Bronchial epithelial cell (primary cell): ENCODE measurements at regions not wholly inside any gene's neighbourhood (a gene's known extent, or its start where the extent isn't known, plus 50 kb on each side); places are given as distances from the start of the nearest gene placed in this dataset.

Experiments used
- DNase-seq: peaks from one replicate; pipeline ENCODE4 v3.0.0-alpha.2; 2010; ENCODE audit warnings: low read depth
- FAIRE-seq: peaks from 2 replicates; lab custom pipeline; 2011; peaks lifted over from hg19 to GRCh38; lab: Jason Lieb, UNC
- H3K27me3 ChIP-seq: 2 replicates; pipeline ENCODE4 v1.5.1; 2011; ENCODE audit warnings: low read length; ENCODE audit not compliant: control insufficient read depth, insufficient read depth
- H3K36me3 ChIP-seq: 2 replicates; pipeline ENCODE4 v1.5.1; 2011; ENCODE audit warnings: low read length; ENCODE audit not compliant: control insufficient read depth, insufficient read depth
- H3K4me3 ChIP-seq: 2 replicates; pipeline ENCODE4 v1.5.1; 2011; ENCODE audit warnings: mild to moderate bottlenecking, low read depth, low read length, control low read depth
- CTCF ChIP-seq: IDR thresholded peaks from 2 replicates; pipeline ENCODE4 v1.5.1; 2011; ENCODE audit warnings: mild to moderate bottlenecking, moderate library complexity, low read length, control low read depth, inconsistent platforms; ENCODE audit not compliant: insufficient read depth, severe bottlenecking

GRCh38 chr7:97407106-97407505 is 289.6 kb downstream of the SDHAF3 start:
- Histone ChIP-seq H3K36me3 (no peaks in the 10 kb centered on the region), H3K27me3 (no peaks in the 10 kb centered on the region), H3K4me3 (no peak overlapping the region)
- FAIRE-seq (no peak), DNase-seq (no peak)
- no peak for TF ChIP-seq CTCF

- FAIRE-seq (no peak), DNase-seq (no peak)
- Histone ChIP-seq H3K27me3 (no peaks in the 10 kb centered on the region), H3K36me3 (no peaks in the 10 kb centered on the region), H3K4me3 (no peak overlapping the region)
- TF ChIP-seq CTCF: no peak
These were observed 291.8 kb downstream of the SDHAF3 start for GRCh38 chr7:97409346-97409745.

GRCh38 chr7:97418312-97418711 is 300.8 kb downstream of the SDHAF3 start:
- DNase-seq: no peak
- no peak for FAIRE-seq
- Histone ChIP-seq H3K27me3 (no peaks in the 10 kb centered on the region), H3K36me3 (no peaks in the 10 kb centered on the region), H3K4me3 (no peak overlapping the region)
- no peak for TF ChIP-seq CTCF

GRCh38 chr7:97419898-97420297 is 302.4 kb downstream of the SDHAF3 start:
- no peak for TF ChIP-seq CTCF
- Histone ChIP-seq H3K36me3 (no peaks in the 10 kb centered on the region), H3K4me3 (no peak overlapping the region), H3K27me3 (no peaks in the 10 kb centered on the region)
- DNase-seq: no peak
- FAIRE-seq: no peak

GRCh38 chr7:97421307-97421930 is 303.9 kb downstream of the SDHAF3 start:
- H3K4me3 ChIP-seq: no peak overlapping the region
- FAIRE-seq: no peak
- no peak for TF ChIP-seq CTCF
- no peaks in the 10 kb centered on the region for H3K27me3 ChIP-seq
- H3K36me3 ChIP-seq: no peaks in the 10 kb centered on the region
- no peak for DNase-seq

GRCh38 chr7:97422046-97422445 is 304.5 kb downstream of the SDHAF3 start:
- FAIRE-seq (no peak), DNase-seq (no peak)
- no peak for TF ChIP-seq CTCF
- Histone ChIP-seq H3K4me3 (no peak overlapping the region), H3K27me3 (no peaks in the 10 kb centered on the region), H3K36me3 (no peaks in the 10 kb centered on the region)
